ENCODE measurements at regions not wholly inside any gene's neighbourhood (a gene's known extent, or its start where the extent isn't known, plus 50 kb on each side); places are given as distances from the start of the nearest gene placed in this dataset.

- no peak for TF ChIP-seq CTCF (conservative IDR thresholded peaks at IDR 0.05)
- no peak for TF ChIP-seq EZH2 (IDR thresholded peaks at IDR 0.05; ENCODE audit: low read depth)
Measured at GRCh38 chr6:51004380-51004779, 185.7 kb downstream of the TFAP2B start.
